ENCODE measurements at regions not wholly inside any gene's neighbourhood (a gene's known extent, or its start where the extent isn't known, plus 50 kb on each side); places are given as distances from the start of the nearest gene placed in this dataset.

DNA sequence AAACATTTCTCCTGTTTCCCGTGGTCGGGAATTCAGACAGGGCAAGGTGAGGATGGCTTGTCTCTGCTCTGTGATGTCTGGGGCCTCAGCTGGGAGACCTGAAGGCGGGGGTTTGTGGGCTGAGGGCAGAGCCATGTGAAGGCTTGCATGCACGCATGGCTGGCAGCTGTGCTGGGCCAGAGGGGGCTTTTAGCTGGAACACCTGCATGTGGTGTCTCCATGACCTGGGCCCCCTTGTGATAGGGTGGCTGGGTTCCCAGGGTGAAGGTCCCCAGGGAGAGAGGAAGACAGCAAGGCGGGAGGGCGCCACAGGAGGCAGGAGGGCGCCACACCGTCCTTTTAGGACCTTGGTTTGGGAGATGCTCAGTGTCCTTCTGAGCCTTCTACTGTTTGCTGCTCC, 101.6 kb upstream of the PRR23E start:
- Histone ChIP-seq H3K4me1 (ENCODE audit: insufficient read depth, poor library complexity, severe bottlenecking) (no peaks in the 10 kb centered on the region), H3K9me3 (ENCODE audit: severe bottlenecking) (no peaks in the 10 kb centered on the region), H3K27me3 (ENCODE audit: insufficient read depth, poor library complexity, severe bottlenecking) (no peaks in the 10 kb centered on the region), H3K27ac (ENCODE audit: poor library complexity, severe bottlenecking) (no peak overlapping the region), H3K36me3 (ENCODE audit: low read depth) (no peaks in the 10 kb centered on the region), H3K4me3 (ENCODE audit: severe bottlenecking) (no peak overlapping the region)
- DNase-seq (ENCODE audit: low spot score) (no peak), ATAC-seq (ENCODE audit: low read depth) (no peak)
- TF ChIP-seq, protein P1, sequence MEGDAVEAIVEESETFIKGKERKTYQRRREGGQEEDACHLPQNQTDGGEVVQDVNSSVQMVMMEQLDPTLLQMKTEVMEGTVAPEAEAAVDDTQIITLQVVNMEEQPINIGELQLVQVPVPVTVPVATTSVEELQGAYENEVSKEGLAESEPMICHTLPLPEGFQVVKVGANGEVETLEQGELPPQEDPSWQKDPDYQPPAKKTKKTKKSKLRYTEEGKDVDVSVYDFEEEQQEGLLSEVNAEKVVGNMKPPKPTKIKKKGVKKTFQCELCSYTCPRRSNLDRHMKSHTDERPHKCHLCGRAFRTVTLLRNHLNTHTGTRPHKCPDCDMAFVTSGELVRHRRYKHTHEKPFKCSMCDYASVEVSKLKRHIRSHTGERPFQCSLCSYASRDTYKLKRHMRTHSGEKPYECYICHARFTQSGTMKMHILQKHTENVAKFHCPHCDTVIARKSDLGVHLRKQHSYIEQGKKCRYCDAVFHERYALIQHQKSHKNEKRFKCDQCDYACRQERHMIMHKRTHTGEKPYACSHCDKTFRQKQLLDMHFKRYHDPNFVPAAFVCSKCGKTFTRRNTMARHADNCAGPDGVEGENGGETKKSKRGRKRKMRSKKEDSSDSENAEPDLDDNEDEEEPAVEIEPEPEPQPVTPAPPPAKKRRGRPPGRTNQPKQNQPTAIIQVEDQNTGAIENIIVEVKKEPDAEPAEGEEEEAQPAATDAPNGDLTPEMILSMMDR (IDR thresholded peaks at IDR 0.05; ENCODE audit: poor library complexity, severe bottlenecking), result no peak

DNA sequence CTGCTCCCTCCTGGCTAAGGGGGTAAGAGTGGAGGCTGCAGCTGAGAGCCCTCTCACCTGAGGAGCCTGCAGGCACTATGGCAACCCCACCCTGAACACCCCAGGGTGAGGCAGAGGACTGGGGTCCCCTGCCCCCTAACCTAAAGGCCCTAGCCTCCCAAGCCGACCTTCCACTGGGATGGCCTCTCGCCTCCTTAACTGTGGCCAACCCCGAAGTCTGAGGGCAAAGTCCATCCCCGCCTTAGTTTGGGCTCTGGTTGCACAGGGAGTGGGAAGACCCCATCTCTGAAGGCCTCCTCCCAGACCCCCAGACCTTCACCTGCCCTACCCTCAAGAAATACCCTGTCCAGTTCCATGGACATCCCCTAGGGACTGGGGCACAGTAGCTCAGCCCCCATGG, 100.6 kb upstream of the PRR23E start:
- Histone ChIP-seq H3K27me3 (ENCODE audit: insufficient read depth, poor library complexity, severe bottlenecking) (no peaks in the 10 kb centered on the region), H3K4me3 (ENCODE audit: severe bottlenecking) (no peak overlapping the region), H3K4me1 (ENCODE audit: insufficient read depth, poor library complexity, severe bottlenecking) (no peaks in the 10 kb centered on the region), H3K27ac (ENCODE audit: poor library complexity, severe bottlenecking) (no peak overlapping the region), H3K9me3 (ENCODE audit: severe bottlenecking) (no peaks in the 10 kb centered on the region), H3K36me3 (ENCODE audit: low read depth) (no peaks in the 10 kb centered on the region)
- TF ChIP-seq, protein P1 (IDR thresholded peaks at IDR 0.05; ENCODE audit: poor library complexity, severe bottlenecking), result no peak
- DNase-seq (ENCODE audit: low spot score), result no peak
- ATAC-seq (ENCODE audit: low read depth), result no peak

DNA sequence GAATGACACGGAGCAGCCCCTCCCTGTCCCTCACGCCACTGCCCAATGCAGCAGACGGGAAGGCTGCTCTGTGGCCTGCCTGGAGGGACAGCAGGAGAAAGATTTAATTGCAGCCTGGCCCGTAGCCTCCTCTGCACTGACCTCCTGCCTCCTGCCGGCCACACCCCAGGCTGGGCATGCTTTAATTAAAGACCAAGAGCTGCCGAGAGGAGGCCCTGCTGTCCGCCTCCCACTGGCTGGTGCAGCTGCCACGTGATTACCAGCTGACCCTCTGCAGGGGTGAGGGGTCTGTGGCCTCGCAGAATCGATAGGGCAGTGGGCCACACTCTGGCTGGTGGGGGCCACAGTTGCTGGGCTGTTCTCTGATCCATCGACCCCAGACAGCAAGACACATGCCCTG, 100.2 kb upstream of the PRR23E start:
- no peaks in the 10 kb centered on the region for H3K36me3 ChIP-seq (ENCODE audit: low read depth)
- no peaks in the 10 kb centered on the region for H3K4me1 ChIP-seq (ENCODE audit: insufficient read depth, poor library complexity, severe bottlenecking)
- no peak overlapping the region for H3K4me3 ChIP-seq (ENCODE audit: severe bottlenecking)
- no peaks in the 10 kb centered on the region for H3K9me3 ChIP-seq (ENCODE audit: severe bottlenecking)
- no peak overlapping the region for H3K27ac ChIP-seq (ENCODE audit: poor library complexity, severe bottlenecking)
- TF ChIP-seq, protein P1 (IDR thresholded peaks at IDR 0.05; ENCODE audit: poor library complexity, severe bottlenecking), result no peak
- ATAC-seq (ENCODE audit: low read depth) (no peak), DNase-seq (ENCODE audit: low spot score) (no peak)
- no peaks in the 10 kb centered on the region for H3K27me3 ChIP-seq (ENCODE audit: insufficient read depth, poor library complexity, severe bottlenecking)

DNA sequence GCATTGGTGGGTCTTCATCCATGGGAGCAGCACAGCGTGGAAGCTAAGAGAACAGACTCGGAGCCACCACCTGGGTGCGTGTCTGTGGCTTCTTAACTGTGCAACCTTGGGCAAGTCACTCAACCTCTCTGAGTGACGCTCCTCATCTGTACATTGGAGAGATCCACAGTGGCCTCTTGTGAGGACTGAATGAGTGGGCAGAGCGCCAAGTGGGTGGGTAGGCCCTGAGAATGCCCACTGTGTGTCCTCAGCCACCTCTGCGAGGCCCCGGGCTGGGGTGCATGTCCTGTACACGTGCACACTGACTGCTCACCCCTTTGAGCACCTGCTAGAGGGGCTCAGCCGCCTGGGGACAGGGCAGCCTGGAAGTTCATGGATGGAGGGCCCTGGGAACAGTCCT, 99.6 kb upstream of the PRR23E start:
- ATAC-seq (ENCODE audit: low read depth), result no peak
- H3K4me3 ChIP-seq (ENCODE audit: severe bottlenecking), result no peak overlapping the region
- TF ChIP-seq, protein P1 (IDR thresholded peaks at IDR 0.05; ENCODE audit: poor library complexity, severe bottlenecking), result no peak
- H3K27ac ChIP-seq (ENCODE audit: poor library complexity, severe bottlenecking), result no peak overlapping the region
- no peaks in the 10 kb centered on the region for H3K36me3 ChIP-seq (ENCODE audit: low read depth)
- no peaks in the 10 kb centered on the region for H3K9me3 ChIP-seq (ENCODE audit: severe bottlenecking)
- no peaks in the 10 kb centered on the region for H3K4me1 ChIP-seq (ENCODE audit: insufficient read depth, poor library complexity, severe bottlenecking)
- DNase-seq (ENCODE audit: low spot score), result no peak
- H3K27me3 ChIP-seq (ENCODE audit: insufficient read depth, poor library complexity, severe bottlenecking), result no peaks in the 10 kb centered on the region

DNA sequence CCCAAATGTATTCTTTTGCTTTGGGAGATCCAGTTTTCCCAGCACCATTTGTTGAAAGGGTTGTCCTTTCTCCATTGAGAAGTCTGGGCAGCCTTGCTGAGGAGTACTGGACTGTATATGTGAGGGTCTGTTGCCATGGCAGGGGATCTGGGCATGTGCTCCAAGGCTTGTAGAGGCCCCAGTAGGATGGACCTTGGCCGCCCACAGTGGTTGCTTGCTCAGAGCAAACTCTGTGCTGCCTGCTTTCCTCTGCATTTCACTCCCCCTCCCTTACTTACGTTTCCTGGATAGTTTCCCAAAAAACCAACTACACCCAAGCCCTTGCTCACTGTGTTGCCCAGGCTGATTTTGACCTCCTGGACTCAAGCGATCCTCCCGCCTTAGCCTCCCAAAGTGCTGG, 97.2 kb upstream of the PRR23E start:
- TF ChIP-seq, protein P1 (IDR thresholded peaks at IDR 0.05; ENCODE audit: poor library complexity, severe bottlenecking), result no peak
- ATAC-seq (ENCODE audit: low read depth), result no peak
- H3K4me3 ChIP-seq (ENCODE audit: severe bottlenecking), result no peak overlapping the region

More for the DNA sequence above, 97.2 kb upstream of the PRR23E start:
- peak; percentile 16 for DNase-seq (ENCODE audit: low spot score)
- no peaks in the 10 kb centered on the region for H3K9me3 ChIP-seq (ENCODE audit: severe bottlenecking)
- no peaks in the 10 kb centered on the region for H3K4me1 ChIP-seq (ENCODE audit: insufficient read depth, poor library complexity, severe bottlenecking)
- no peaks in the 10 kb centered on the region for H3K27me3 ChIP-seq (ENCODE audit: insufficient read depth, poor library complexity, severe bottlenecking)
- no peaks in the 10 kb centered on the region for H3K36me3 ChIP-seq (ENCODE audit: low read depth)
- H3K27ac ChIP-seq (ENCODE audit: poor library complexity, severe bottlenecking), result no peak overlapping the region
